ENCODE measurements at regions not wholly inside any gene's neighbourhood (a gene's known extent, or its start where the extent isn't known, plus 50 kb on each side); places are given as distances from the start of the nearest gene placed in this dataset.
A peak's percentile ranks its signal among the peaks of the same experiment; 100 is the strongest.
"Not testable (repeated sequence)": the region's sequence is repeated elsewhere in the genome, so short reads cannot be mapped to it uniquely, and the experiment has no call there.

DNA sequence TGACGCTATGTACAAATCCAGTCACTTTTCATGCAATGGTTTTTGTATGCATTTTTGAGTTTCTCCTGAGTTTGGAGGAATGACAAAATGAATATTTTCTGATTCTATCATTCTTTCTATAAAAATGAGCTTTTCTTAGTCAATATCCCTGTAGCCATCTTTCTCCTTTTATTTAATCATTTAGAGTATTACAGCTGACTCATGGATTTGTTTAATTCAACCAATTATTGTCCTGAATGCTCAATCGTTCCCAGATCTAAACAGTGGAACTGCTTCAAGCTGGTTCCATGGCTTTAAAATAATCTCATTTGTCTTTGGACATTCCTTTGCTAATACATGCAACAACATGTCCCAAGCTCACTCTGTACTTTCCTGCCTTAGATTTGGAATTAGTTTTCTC lies 368.8 kb downstream of the ADCYAP1 start:
- no peak for DNase-seq (ENCODE audit: low read depth in 2 of 2)

DNA sequence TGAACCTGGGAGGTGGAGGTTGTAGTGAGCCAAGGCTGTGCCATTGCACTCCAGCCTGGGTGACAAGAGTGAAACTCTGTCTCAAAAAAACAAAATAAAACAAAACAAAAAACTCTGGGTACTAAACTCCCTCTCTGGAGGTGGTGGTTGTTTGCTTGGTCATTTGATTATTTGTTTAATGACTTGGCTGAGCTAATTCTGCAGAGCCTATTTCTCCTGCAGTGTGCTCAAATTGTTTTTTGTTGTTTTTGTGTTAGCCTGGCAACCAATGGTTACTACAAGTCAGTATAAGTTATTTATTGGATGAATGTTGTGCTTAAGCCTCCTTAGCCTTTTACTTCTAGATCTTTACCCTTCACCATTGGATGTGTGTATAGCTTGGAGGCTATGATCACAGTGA lies 387.5 kb downstream of the ADCYAP1 start:
- DNase-seq (ENCODE audit: low read depth in 2 of 2): no peak

GRCh38 chr18:1294229-1294628 lies 389.6 kb downstream of the ADCYAP1 start:
- no peak for DNase-seq (ENCODE audit: low read depth in 2 of 2)

GRCh38 chr18:1296237-1296636 lies 391.6 kb downstream of the ADCYAP1 start:
- no peak for DNase-seq (ENCODE audit: low read depth in 2 of 2)

- DNase-seq (ENCODE audit: low read depth in 2 of 2): no peak
Measured at GRCh38 chr18:1302861-1303260, 398.2 kb downstream of the ADCYAP1 start.

- no peak for DNase-seq (ENCODE audit: low read depth in 2 of 2)
Measured at GRCh38 chr18:1304392-1304992, 399.8 kb downstream of the ADCYAP1 start.

DNA sequence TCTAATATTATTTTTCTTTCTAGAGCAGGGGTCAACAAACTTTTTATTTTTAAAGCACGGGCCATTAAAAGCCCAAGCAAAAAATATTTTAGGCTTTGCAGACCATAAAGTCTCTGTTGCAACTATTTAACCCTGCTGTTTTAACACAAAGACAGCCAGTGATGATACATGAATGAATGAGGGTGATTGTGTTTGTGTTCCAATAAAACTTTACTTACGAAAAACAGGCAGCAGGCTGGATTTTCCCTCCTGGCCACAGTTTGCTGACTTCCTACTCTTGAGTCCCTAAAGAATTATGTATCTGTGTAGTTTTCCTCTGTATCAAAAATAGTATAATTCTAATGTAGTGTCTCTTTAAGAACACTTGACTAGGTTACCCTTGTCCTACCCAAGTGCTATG lies 402.0 kb downstream of the ADCYAP1 start:
- no peak for DNase-seq (ENCODE audit: low read depth in 2 of 2)

DNA sequence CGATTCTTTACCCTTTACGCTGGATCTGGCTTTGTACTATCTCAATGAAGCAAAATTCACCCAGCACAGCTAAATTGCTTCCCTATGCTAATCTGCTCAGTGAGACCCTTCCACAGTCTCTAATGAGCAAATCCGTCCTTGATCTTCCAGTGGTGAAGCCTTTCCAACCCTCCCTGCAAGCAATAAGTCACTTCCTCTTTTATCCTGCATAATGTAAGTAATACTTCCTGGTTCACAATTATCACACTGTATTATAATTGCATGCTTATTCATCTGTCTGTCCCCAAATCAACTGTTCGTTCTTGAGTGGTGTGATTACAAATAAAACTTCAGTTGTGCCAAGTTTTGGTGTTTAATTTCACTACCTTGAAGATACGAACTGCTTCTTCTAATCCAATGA lies 404.0 kb downstream of the ADCYAP1 start:
- DNase-seq (ENCODE audit: low read depth in 2 of 2): no peak

- no peak for DNase-seq (ENCODE audit: low read depth in 2 of 2)
Measured at GRCh38 chr18:1311376-1311775, 406.7 kb downstream of the ADCYAP1 start.

DNA sequence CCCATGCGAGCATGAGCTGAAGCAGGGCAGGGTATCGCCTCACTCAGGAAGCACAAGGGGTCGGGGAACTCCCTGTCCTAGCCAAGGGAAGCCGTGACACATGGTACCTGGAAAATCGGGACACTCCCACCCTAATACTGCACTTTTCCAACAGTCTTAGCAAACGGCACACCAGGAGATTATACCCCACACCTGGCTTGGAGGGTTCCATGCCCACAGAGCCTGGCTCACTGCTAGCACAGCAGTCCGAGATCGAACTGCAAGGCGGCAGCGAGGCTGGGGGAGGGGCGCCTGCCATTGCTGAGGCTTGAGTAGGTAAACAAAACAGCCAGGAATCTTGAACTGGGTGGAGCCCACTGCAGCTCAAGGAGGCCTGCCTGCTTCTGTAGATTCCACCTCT lies 430.7 kb downstream of the ADCYAP1 start:
- DNase-seq (ENCODE audit: low read depth in 2 of 2): not testable (repeated sequence)

DNA sequence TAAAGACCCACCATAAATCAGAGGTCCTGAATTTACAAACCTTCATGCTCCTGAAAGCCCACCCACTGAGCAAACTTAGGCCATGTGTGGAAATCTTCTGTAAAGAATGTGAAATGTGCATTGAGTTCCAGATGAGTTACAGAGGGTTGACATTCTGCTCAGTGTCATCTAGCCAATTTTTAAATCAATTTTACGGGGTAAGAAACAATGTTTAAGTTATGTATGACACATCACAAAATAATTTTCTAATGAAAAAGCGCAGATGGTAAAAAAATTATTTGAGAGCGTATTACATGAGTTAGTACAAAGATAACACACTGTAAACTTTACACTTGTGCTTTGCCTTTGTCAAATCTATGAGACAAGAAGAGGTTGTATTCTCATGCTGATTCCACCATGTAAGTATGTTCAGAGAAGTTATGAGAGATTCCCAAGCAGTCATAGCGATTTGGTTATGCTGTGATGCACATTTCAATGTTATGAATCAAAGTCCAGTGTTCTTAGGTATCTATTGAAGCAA lies 446.3 kb downstream of the ADCYAP1 start:
- DNase-seq (ENCODE audit: low read depth in 2 of 2): peak; percentile 5 to 22

DNA sequence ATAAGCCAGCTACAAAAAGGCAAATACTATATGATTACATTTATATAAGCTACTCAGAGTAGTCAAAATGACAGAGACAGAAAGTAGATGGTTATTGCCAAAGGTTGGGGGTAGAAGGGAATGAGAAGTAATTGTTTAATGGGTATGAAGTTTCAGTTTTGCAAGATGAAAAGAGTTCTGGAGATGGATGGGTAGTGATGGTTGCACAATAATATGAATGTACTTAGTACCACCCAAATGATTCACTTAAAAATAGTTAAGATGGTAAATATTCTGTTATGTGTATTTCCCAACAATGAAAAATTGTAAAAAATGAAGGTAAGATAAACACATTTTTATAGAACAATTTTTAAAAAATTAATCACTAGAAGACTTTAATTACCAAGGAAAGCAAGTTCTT lies 448.4 kb downstream of the ADCYAP1 start:
- no peak for DNase-seq (ENCODE audit: low read depth in 2 of 2)

- DNase-seq (ENCODE audit: low read depth in 2 of 2): no peak
Measured at GRCh38 chr18:1357724-1358123, 453.1 kb downstream of the ADCYAP1 start.

GRCh38 chr18:1361936-1362335 lies 457.3 kb downstream of the ADCYAP1 start:
- DNase-seq (ENCODE audit: low read depth in 2 of 2): no peak

GRCh38 chr18:1370552-1370951 lies 465.9 kb downstream of the ADCYAP1 start:
- DNase-seq (ENCODE audit: low read depth in 2 of 2): no peak

GRCh38 chr18:1371724-1372123 lies 467.1 kb downstream of the ADCYAP1 start:
- DNase-seq (ENCODE audit: low read depth in 2 of 2): no peak

DNA sequence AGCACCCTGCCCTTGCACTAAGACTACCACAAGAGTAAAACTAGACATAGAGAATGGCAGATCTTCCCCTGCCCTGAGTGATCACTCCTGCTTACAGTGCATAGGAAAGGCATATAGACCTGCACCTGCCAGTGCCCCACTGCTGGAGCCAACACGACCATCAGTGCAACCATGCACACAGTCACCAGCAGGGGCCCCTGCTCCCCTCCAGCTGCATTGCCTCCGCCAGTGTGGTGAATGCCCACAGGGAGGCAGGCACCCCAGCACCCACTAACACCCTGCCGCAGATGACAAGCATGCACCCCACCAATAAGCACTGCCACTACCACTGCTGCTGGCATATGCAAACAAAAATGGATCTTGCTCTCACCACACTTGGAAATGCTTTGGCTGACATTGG lies 478.8 kb downstream of the ADCYAP1 start:
- no peak for DNase-seq (ENCODE audit: low read depth in 2 of 2)

- DNase-seq (ENCODE audit: low read depth in 2 of 2): not testable (repeated sequence)
Measured at GRCh38 chr18:1388468-1388867, 483.8 kb downstream of the ADCYAP1 start.

GRCh38 chr18:1392046-1392445 lies 487.4 kb downstream of the ADCYAP1 start:
- no peak for DNase-seq (ENCODE audit: low read depth in 2 of 2)

DNA sequence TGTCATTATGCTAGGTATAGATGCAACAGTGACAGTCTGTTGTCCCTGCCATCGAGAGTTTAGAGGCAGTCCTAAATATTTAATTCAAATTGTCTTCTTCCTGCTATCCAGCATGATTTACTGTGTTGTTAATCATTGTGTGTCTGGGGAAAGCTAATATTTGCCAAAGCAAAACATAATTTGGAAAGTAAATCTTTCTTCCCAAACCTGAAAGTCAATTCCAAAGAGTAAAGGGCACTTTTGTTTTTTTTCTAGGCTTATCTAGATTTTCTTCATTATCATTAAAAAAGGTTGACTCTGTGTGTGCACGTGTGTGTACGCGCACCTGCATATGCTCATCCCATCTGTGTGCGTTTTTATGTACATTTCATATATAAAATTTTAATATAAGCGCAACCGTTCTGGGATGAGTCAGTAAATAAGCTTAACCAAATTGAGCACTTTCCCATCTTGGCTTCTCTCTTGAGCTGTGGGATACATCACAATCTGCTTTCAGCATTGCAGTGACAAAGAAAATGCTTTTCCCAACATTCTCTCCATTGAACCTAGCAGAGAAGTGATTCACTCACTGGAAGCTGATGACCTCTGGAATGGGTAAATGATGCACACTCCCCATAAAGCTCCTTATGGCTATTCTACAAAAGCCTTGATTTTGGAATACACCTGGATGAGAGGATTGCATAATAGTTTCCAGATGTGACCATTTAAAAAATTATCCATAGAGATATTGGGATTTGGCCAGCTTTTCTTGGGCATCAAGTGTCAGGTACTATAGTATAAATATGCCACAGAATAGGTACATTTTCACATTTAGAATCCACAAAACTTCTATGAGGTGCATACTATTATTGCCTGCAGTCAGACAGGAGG lies 488.4 kb downstream of the ADCYAP1 start:
- no peak for DNase-seq (ENCODE audit: low read depth in 2 of 2)

DNA sequence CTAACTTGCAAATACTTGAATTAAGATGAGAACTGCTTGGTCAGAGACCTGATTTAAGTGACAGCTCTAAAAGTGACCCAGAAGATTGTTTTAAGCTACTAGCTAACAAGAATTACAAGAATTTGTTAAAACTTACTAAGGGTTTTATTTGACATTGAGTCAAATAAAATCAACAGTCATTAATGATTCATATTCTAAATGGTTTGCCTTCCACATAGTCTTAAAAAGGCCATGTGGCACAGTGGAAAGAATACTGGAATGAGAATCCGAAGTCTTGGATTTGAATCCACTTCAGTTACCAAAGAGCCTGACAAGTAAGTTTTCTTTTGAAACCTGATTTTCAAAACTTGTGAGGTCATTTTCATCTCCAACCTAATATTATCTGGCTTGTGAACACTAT lies 489.3 kb downstream of the ADCYAP1 start:
- DNase-seq (ENCODE audit: low read depth in 2 of 2): no peak

DNA sequence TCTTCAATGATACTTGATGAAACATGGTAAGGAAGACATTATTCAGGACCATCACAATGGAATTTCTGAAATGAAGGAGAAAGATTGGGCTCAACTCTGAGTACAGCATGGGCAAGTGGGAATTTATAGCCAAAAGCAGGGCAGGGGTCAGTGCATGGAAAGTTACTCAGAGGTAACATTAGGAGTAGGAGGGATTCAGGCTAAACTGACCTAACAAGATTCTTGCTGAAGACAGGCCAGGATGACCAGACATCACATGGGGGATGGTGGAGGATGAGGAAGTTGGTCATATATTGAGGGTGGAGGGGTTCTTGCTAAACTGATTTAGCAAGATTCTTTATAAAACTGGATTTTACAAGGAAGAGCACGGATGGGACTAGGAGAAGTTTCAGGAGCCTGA lies 489.8 kb downstream of the ADCYAP1 start:
- DNase-seq (ENCODE audit: low read depth in 2 of 2): no peak

GRCh38 chr18:1394966-1395365 lies 490.3 kb downstream of the ADCYAP1 start:
- no peak for DNase-seq (ENCODE audit: low read depth in 2 of 2)

Measured in fibroblast of skin of left quadriceps (primary cell).